Colonic mucosa (tissue), 4 donors: ENCODE measurements at regions not wholly inside any gene's neighbourhood (a gene's known extent, or its start where the extent isn't known, plus 50 kb on each side); places are given as distances from the start of the nearest gene placed in this dataset.
"Not testable (repeated sequence)": the region's sequence is repeated elsewhere in the genome, so short reads cannot be mapped to it uniquely, and the experiment has no call there.

Experiments used
- DNase-seq: peaks from one replicate; pipeline ENCODE4 v3.0.0-alpha.2; 2020
- H3K27ac ChIP-seq: fragments of 200-600 bp; one replicate; pipeline ENCODE4 v1.8.0; 2021
- H3K27me3 ChIP-seq: fragments of 200-600 bp; one replicate; pipeline ENCODE4 v1.8.0; 2021
- H3K36me3 ChIP-seq: fragments of 200-600 bp; one replicate; pipeline ENCODE4 v1.8.0; 2021
- H3K4me1 ChIP-seq: fragments of 200-600 bp; one replicate; pipeline ENCODE4 v1.8.0; 2021; ENCODE audit warnings: mild to moderate bottlenecking
- H3K4me3 ChIP-seq: fragments of 200-600 bp; one replicate; pipeline ENCODE4 v1.8.0; 2021
- H3K9ac ChIP-seq, 2 donors: one replicate each; pipeline ENCODE4 v1.7.0; 2013; ENCODE audit warnings: control low read depth in 2 of 2, low read depth in 2 of 2, low read length in 2 of 2
- H3K9me3 ChIP-seq: fragments of 200-600 bp; one replicate; pipeline ENCODE4 v1.8.0; 2021
- intact Hi-C: fragments of 100-400 bp; cut with DNase I; formaldehyde crosslinking; loops from one replicate; pipeline ENCODE4 v1.14.1; 2022
- TF ChIP-seq, protein P1 (sequence below): fragments of 200-600 bp; IDR thresholded peaks from one replicate; pipeline ENCODE4 v1.8.0; 2022; ENCODE audit warnings: antibody characterized with exemption, mild to moderate bottlenecking
- donor health status: healthy.
- donor health status: DM: no; HTN: no; CAD: no.
- donor health status: DM: no; HTN: no; CAD: no.

- Histone ChIP-seq H3K27me3 (no peaks in the 10 kb centered on the region), H3K27ac (no peak overlapping the region), H3K9me3 (no peaks in the 10 kb centered on the region), H3K36me3 (no peaks in the 10 kb centered on the region), H3K9ac (no peak overlapping the region), H3K4me3 (no peak overlapping the region), H3K4me1 (no peaks in the 10 kb centered on the region)
- DNase-seq: no peak
- TF ChIP-seq, protein P1, sequence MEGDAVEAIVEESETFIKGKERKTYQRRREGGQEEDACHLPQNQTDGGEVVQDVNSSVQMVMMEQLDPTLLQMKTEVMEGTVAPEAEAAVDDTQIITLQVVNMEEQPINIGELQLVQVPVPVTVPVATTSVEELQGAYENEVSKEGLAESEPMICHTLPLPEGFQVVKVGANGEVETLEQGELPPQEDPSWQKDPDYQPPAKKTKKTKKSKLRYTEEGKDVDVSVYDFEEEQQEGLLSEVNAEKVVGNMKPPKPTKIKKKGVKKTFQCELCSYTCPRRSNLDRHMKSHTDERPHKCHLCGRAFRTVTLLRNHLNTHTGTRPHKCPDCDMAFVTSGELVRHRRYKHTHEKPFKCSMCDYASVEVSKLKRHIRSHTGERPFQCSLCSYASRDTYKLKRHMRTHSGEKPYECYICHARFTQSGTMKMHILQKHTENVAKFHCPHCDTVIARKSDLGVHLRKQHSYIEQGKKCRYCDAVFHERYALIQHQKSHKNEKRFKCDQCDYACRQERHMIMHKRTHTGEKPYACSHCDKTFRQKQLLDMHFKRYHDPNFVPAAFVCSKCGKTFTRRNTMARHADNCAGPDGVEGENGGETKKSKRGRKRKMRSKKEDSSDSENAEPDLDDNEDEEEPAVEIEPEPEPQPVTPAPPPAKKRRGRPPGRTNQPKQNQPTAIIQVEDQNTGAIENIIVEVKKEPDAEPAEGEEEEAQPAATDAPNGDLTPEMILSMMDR: no peak
- intact Hi-C loops: no loop called here
Measured at GRCh38 chr3:104018541-104018940, 1348.2 kb upstream of the ALCAM start.

GRCh38 chr3:104031598-104031997, 1335.1 kb upstream of the ALCAM start:
- TF ChIP-seq, protein P1: no peak
- intact Hi-C loops: no loop called here
- Histone ChIP-seq H3K36me3 (no peaks in the 10 kb centered on the region), H3K4me1 (no peaks in the 10 kb centered on the region), H3K4me3 (no peak overlapping the region), H3K9ac (no peak overlapping the region), H3K27ac (no peak overlapping the region), H3K27me3 (no peaks in the 10 kb centered on the region), H3K9me3 (no peaks in the 10 kb centered on the region)
- no peak for DNase-seq

DNA sequence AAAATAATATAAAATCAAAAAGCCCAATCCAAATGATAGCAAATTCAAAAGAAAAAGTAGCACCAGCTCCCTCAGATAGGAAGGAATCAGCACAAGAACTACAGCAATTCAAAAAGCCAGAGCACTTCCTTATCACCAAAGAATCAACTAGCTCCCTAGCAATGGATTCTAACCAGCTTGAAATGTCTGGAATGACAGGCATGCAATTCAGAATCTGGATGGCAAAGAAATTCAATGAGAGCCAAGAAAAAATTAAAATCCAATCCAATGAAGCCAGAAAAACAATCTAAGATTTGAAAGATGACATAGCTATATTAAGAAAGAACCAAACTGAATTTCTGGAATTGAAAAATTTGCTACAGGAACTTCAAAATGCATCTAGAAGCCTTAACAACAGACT, 1334.4 kb upstream of the ALCAM start:
- intact Hi-C loops: no loop called here
- Histone ChIP-seq H3K36me3 (no peaks in the 10 kb centered on the region), H3K9ac (no peak overlapping the region), H3K4me3 (no peak overlapping the region), H3K27me3 (no peaks in the 10 kb centered on the region), H3K4me1 (no peaks in the 10 kb centered on the region), H3K27ac (no peak overlapping the region), H3K9me3 (no peaks in the 10 kb centered on the region)
- no peak for DNase-seq
- TF ChIP-seq, protein P1: no peak

- Histone ChIP-seq H3K9ac (no peak overlapping the region), H3K27ac (no peak overlapping the region), H3K4me3 (no peak overlapping the region), H3K4me1 (no peaks in the 10 kb centered on the region), H3K9me3 (peaks cover 3% of the 10 kb centered on the region), H3K27me3 (no peaks in the 10 kb centered on the region), H3K36me3 (no peaks in the 10 kb centered on the region)
- TF ChIP-seq, protein P1: no peak
- intact Hi-C loops: no loop called here
- DNase-seq: no peak
Measured at GRCh38 chr3:104040896-104041295, 1325.8 kb upstream of the ALCAM start.

- H3K4me1 ChIP-seq, H3K27me3 ChIP-seq, H3K36me3 ChIP-seq, H3K27ac ChIP-seq, H3K9me3 ChIP-seq, H3K9ac ChIP-seq, intact Hi-C loops, H3K4me3 ChIP-seq, DNase-seq: not testable (repeated sequence)
Measured at GRCh38 chr3:104043001-104043543, 1323.6 kb upstream of the ALCAM start.

DNA sequence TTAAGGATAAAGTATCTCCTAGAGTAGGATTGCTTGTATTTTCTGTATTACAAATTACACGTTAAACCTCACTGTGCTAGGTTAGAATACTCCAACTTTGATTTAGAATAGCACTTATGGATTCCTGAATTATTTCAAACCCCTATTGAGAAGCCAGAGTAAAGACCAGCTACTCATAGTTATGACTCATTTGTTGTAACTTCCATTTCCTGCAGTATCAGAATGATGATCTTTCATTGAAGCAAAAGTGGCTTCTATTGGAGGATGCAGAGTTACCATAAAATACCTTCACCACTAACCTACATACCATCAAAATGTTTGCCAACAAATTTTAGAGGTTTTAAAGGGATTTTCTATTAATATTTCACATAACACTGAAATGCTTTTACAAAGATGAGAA, 1322.7 kb upstream of the ALCAM start:
- no peak overlapping the region for H3K27ac ChIP-seq
- no peaks in the 10 kb centered on the region for H3K4me1 ChIP-seq
- H3K27me3 ChIP-seq: no peaks in the 10 kb centered on the region
- intact Hi-C loops: no loop called here
- no peak overlapping the region for H3K9ac ChIP-seq
- no peaks in the 10 kb centered on the region for H3K36me3 ChIP-seq
- TF ChIP-seq, protein P1: no peak
- no peak overlapping the region for H3K4me3 ChIP-seq
- no peak for DNase-seq
- H3K9me3 ChIP-seq: peaks cover 3% of the 10 kb centered on the region
